CD4-positive, alpha-beta T cell treated with Interleukin-10 for 1 hour (primary cell): ENCODE measurements at regions not wholly inside any gene's neighbourhood (a gene's known extent, or its start where the extent isn't known, plus 50 kb on each side); places are given as distances from the start of the nearest gene placed in this dataset.
"Not testable (repeated sequence)": the region's sequence is repeated elsewhere in the genome, so short reads cannot be mapped to it uniquely, and the experiment has no call there.

Experiments used
- DNase-seq: peaks from one replicate; pipeline ENCODE4 v3.0.0-alpha.2; 2020

DNA sequence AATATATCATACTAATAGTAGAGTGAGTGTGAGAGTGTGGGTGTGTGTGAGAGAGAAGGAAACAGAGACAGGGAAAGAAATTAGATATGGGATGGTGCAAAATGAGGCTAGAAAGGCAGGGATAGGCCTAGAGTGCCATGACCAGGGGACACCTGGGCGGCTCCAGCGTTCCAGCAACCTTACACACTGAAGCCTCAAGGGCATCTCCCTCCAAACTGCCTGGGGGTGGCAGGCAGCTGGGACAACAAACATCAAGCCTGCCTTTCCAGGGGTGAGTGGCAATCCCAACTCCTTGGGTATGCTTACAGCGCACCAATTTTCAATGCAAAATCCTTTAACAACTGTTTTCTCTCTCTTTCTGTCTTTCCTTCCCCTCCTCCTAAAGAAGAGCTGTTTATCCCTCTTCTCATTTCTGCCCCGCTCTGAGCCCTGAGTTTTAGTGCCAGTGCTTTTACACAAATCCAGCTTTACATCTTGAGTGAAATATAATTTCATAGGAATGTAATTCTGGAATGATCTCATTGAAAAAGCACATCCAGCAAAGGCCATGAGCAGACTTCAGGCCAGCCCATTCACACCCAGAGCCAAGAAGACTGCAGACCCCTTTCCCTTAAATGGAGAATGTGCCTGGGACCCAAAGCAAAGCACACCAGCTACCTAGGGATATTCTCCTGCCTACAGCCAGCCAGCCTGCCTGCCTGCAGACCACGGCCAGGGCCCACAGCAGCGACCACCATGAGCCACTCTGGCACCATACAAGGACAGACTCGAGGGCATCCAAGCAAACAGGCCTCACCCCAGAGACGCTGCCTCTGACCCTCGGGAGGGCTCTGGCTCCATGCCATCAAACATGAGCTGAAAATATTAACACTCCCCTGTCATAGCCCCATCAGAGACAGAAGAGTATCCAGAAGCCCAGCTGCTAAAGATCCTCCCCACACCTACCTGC, 90.3 kb downstream of the RPL27A start:
- DNase-seq: no peak

DNA sequence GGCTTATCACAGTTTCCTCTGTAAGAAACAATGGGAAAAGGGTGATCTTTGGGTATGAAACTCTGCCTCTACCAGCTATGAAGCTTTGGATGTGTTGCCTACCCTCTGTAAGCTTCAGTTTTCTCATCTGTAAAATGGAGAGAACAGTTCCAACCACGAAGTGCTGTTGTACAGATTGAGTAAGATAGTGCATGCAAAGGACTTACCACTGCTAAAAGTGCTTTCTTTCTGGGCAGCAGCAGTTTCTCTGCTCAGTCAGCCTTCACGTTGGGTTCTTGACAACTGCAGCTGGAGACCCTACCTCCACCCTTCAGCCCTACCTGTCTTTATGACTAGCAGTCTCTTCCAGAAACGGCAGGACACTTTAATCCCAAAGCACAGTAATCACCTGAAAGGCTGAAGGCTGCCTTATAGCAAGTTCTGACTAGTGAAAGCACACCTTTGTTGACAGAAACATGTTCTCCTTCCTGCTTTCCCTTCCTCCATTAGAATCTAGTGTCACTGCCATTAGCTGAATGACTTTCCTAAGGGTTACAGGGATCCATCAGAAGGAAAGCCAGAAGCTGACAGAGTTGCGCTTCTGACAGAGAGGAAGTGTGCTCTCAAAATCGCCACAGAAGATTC, 91.4 kb downstream of the RPL27A start:
- no peak for DNase-seq

DNA sequence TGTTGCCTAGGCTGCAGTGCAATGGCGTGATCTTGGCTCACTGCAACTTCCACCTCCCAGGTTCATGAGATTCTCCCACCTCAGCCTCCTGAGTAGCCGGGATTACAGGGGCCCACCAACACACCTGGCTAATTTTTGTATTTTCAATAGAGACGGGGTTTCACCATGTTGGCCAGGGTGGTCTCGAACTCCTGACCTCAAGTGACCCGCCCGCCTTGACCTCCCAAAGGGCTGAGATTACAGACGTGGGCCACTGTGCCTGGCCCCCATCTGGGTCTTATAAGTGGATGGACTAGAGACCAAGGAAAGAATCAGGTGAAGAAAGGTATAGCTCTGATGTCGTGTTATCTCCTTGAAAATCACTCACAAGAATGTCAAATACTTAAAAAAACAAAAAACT, 92.3 kb downstream of the RPL27A start:
- not testable (repeated sequence) for DNase-seq

DNA sequence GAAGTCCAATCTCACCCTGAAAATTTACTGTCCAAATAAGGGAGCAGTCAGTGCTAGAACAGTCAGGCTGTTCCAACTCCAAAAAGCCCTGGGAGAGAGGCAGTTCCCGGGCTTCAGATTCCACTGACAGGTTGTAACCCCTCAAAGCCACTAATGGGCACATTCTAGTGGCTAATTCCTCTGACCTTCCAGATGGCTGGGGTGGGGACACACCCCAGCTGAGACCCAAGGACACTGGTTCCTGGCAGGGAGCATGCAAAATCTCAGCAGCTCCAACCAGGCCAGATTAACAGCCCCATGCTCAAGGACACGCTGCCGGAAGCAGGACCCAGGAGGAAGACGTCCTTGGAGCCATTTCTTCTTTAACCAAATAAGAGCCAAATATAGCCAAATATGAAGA, 92.7 kb downstream of the RPL27A start:
- no peak for DNase-seq

DNA sequence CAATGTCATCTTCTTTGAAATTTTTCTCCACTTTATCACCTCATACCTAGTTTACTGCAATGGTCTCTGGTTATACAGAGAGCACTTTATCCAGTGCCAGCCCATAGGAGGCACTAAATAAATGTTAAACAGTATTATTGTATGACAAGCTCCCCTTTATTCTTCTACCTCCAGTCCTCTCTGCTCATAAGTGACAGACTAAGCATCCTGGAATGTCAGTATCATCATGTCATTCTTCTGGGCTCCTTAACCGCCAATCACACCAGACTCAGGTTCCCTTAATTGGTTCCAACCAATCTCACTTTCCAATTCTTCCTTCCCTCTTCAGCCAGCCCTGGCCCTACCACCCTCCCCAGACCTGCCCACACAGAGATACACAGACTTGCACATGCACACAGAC, 93.1 kb downstream of the RPL27A start:
- DNase-seq: no peak

DNA sequence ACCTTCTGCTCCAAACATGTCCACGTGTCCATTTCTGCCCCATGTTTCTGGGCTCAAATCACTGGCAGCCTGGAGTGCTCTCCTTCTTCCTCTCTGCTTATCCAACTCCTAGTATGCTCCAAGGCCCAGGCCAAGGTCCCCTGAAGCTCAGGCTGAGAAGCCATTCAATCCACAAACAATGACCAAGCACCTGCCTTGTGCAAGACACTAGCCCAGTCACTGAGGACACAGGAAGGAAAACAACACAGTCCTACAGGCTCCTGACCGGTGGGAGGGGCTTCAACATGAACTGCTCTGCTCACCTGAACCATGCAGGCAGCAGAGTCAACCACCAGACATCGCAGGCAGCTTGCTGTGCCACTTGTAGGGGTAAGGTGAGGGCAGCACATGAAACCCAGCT, 93.6 kb downstream of the RPL27A start:
- DNase-seq: no peak

DNA sequence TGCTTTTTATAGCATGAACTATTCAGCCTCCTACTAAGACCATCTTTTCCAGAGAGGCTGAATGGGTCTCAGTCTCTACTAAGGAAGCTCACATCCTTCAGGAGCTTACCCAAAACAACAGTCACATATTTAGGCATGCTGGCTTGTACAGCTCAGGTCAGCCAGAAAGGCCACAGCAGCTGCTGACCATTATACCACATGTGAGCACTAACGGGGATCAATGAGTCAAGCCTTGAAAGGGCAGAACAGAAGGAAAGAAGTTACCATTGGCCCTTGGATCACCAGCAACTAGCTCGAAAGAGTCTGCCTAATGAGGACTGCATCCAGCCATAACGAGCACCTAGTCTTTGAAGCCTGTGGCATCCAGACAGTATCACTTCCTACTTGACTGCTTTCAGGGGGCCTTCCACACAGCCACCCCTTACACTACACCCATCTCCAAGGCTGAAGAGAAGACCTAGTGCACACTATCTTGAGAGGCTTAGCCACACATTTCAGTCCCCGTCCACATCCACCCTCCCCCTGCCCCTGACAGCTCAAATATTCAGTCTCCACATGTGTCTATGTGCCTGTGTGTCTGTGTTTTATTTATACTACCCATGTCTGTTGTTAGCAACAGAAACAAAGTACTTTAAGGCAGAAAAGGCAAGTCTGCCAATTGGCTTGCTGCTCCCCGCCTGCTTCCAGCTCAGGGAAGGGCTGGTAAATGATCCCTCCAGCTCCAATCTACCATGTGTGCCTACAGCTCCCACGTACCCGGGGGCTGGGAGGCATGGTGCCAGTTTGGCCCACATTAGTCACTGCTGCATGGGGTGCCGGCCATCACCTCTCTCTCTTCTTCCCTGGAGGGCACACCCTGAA, 95.5 kb downstream of the RPL27A start:
- DNase-seq: no peak

DNA sequence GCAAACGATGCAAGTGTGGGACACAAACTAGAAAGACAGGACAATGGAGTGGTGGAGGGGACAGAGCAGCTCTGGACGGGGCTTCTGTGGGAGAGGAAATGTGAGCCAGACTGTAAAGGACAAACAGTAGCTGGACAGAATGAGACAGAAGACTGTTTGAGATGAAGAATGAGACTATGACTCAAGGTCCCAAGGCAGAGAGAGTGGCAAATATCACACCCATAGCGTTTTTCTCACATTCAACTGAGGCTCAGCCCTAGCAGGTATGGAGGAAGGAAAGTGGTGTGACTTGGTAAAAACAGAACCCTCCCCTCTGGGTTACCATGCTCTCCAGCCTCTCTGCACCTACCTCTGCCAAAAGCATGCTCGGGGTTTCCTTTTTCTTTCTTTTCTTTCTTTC, 96.5 kb downstream of the RPL27A start:
- DNase-seq: no peak

DNA sequence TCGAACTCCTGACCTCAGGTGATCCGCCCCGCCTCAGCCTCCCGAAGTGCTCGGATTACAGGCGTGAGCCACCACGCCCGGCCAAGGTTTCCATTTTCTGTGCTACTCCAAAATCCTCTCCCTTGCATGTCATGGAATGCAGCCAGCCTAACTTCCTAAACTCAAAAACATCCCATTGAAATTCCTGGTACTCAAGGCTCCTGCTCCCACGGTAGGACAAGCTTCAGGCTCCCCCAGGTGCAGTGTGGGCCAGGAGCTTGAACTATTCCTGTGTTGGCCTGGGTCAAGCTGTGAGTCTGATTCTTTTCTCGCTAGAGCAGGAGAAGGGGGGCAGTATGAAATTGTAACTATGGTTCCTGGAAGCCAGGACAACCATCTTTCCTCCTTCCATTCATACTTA, 97.1 kb downstream of the RPL27A start:
- no peak for DNase-seq

DNA sequence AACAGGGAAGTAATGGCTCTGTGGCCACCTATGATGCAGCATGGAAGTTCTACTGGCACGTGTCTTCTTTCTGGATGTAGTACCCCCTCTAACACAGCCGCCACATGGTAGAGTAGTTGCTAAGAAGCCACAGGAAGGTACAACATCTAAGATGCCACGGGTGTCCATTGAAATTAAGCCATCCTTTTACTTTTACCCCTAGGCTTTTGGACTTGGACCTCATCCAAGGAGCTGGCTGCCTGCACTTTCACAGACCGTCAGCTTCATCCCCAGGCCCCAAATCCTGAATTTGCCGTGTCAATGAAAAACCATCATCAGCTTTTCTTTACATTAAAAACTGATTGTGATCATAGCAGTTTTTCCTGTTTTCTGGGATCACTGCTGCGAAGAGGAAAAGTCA, 102.4 kb downstream of the RPL27A start:
- no peak for DNase-seq

DNA sequence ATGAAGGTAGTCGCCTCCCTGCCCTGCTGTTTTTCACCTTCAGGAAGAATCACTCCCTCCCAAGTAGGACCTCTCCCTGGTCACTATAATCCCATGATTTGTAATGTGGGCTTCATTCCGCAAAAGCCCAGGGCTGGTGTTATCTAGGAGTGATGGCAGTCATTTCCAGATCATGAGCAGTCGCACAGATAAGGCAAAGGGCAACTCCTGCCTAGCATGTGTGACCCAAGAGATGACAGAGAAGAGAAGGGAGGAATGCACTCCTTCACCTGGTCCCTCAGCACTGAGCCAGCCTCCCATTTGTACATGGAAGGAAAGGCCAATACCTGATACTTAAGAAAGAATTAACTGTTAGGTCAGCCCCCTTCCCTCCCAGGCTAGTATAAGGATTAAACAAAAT, 102.9 kb downstream of the RPL27A start:
- DNase-seq: no peak

DNA sequence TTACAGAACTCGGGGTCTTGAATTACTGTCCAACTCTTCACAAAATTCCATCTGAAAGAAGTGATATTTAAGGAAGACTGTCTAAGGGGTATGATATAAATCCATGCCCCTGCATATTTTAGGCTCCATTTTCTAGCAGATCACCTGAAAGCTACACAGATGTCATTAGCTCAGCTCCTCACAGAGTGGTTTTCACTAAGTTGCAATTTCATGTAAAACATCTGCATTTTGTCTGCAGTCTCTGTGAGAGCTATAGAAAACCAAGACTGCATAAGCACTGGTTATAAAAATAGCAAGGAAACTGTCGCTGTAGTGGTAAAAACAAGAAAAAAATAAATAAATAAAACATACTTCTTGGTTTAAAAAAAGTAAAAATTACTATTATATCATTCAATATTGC, 103.4 kb downstream of the RPL27A start:
- no peak for DNase-seq

DNA sequence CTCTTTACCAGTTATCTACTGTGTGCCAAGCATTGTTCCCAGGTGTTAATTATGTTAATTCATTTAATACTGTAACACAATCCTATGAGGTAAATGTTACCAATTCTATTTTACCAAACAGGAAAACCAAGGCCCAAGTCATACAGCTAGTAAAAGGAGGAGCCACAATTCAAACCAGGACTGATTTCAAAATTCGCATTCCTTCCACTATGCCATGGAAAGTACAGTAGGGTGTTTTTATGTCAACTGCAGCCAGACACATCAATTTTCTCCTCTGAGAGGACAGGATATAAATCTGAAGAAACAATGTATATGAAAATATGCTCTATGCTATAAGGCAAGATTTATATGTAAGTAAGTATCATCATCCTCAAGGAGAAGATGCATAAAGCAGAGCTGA, 104.3 kb downstream of the RPL27A start:
- DNase-seq: no peak

DNA sequence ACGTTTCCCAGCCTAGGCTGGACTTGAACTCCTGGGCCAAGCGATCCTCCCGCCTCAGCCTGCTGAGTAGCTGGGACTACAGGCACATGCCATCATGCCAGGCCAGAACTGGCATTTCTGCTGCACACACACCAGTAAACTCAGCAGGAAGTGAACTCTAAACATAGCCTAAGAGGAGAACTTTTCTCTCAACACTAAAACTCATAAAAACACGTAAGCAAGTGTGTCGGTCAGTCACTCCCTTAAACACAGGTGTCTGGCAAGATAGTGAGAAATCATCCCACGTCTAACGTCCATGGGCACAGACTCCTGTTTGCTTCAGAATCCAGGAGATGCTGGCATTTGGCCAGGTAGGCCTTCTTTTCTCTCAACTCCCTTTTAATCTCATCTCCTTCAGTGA, 104.8 kb downstream of the RPL27A start:
- DNase-seq: no peak

DNA sequence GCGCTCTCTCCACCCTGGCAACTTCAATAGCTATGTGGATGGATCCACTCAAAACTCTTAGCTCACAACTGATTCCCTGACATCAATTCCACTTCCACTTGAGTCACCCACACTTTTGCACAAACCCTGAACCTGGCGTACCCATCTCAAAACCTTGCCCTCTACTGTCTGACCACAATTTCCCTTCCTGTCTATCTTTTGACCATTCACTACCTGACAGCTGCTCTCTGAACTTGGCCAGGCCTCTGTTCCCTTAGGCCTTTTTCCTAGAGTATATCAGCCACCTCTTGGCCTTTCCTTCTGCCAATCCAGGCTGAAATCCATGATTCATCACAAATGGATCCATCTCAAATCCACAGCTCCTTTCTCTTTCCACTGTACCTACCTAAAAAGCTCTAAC, 106.0 kb downstream of the RPL27A start:
- no peak for DNase-seq

DNA sequence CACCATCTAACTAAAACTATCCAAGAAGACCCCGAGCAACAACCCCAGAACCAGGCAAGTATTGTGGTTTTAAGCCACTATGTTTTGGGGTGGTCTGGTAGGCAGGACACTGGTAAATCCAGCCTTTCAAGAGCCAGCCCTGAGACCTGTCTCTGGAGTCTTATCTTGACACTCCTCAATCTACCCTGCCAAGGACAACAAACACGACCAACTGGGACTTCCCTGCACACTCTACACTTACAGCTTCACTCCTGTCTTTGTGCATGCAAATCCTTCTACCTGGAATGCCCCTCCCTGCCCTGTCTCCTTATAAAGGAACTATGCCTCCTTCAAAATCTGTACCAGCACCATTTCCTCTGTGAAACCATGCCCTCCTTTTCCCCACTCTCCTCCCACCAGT, 107.3 kb downstream of the RPL27A start:
- DNase-seq: no peak

DNA sequence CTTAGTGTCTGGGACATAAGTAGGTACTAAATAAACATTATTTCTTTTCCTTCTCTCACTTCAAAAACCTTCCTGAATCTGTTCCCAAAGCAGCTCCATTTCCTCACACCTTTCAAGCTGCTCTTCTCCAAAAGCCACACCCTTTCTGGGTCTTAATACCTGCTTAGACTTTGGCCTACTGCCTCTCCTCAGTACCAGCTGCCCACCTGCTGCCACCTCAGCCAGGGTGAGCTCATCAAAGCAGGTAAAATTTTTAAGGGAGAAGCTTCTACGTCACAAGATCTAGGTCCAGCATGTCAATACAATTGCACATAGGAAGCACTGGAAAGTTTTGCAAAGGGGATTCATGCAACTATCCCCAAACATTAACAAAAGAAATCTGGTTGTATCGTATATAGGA, 108.4 kb downstream of the RPL27A start:
- DNase-seq: no peak

DNA sequence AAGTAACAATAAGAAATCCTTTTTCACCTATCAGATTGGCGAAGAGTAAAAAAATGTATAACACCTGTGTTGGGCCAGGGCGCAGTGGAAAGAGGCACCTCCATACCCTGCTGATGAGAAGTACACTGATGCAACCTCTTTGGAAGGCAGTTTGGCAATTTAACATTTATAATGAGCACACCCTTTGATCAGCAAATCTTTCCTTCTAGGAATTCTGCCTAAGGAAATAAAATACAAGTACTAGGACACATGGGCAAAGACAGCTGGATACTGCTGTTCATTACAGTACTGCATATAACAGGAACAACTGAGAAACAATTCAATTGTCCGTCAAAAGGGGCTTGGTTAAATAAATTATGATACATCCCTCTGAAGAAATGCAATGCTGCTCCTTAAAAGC, 110.1 kb downstream of the RPL27A start:
- DNase-seq: no peak

DNA sequence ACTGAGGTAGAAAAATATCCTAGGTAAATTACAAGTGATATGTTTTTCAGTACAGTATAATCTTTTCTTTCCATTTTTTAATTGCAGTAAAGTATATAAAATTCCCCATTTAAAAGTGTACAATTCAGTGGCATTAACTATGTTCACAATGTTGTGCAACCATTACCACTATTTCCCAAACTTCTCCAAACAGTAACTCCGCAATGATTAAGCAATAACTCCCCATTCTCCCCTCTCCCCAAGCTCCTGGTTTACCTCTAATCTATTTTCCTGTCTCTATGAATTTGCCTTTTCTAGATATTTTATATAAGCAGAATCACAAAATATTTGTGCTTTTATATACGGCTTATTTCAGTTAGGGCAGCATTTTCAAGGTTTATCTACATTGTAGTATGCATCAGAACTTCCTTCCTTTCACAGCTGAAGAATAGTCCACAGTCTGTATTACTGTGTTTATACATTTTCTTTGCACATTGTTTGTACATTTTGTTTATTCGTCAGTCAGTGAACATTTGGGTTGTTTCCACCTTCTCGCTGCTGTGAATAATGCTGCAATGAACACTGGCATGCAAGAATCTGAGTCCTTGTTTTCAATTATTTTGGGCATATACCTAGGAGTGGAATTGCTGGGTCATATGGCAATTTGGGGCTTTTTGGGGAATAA, 110.7 kb downstream of the RPL27A start:
- DNase-seq: no peak

DNA sequence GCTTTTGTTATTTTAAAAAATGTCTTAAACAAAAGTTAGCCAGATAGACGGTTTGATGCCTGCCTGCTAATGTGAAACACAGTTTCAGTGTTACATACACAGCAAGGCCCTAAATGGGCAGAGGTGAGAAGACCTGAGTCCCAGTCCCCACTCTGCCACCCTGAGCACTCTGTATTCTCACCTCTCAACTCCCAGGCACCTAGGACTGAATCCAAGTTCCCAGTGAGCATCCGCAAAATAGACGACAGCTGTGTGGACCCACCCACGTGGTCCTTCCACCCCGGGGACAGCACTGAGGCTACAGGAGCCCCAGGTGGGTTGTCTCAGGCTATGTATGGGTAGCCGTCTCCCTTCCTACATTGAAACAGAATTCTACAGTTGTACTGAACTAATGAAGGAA, 111.5 kb downstream of the RPL27A start:
- no peak for DNase-seq

DNA sequence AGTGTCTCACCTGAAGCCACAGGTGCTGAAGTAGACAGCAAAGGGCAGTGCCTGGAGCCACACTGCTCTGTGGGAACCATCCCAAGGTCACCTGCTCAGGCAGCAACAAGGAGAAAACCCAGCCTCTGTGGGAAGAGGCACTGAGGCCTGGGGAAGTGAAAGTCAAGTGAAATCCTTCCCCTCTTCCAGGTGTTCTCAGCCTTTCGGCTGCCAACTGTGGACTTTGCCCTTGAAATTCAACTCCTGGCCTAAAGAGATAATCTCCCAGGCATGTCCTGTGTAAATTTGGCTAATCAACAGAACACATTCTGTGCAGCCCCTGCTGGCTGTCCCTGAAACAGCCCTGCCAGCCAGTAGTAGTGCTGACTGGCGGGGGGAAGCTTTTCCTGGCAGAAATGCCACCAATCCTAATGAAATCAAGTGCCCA, 112.1 kb downstream of the RPL27A start:
- DNase-seq: no peak

DNA sequence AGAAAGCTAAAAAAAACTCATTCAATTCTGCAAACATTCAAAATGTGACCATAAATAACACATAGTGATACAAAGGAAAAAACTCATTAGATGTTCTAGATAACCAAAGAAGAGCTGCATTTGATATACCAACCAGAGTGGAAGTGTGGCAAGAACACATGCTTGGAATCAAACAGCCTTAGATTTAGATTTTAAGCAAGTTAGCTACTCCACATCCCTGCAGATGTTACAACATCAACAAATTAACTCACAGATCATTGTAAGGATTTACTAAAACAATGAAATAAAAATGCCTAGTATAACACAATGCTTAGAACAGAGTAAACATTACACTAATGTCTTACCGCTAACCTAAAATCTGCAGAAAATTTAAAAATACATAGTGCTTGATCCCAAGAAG, 114.0 kb upstream of the AKIP1 start:
- no peak for DNase-seq

DNA sequence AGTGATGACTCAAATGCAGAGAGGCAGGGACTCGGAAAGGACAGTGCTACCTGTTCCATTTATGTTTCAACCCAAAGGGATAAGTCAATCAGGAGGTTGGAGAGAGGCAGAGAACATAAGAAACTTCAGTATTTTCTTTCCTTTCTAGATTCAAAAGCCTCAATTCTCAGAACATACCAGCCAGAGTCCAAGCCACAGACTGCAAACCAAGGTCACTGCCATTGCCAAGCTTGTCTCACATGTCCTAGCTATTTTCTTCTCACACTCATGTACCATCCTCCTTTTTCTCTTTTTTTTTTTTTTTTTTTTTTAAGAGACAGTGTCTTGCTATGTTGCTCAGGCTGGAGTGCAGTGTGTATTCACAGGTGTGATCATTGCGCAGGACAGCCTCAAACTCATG, 111.7 kb upstream of the AKIP1 start:
- no peak for DNase-seq
